A549 (cell line): ENCODE measurements at regions not wholly inside any gene's neighbourhood (a gene's known extent, or its start where the extent isn't known, plus 50 kb on each side); places are given as distances from the start of the nearest gene placed in this dataset.

ENCODE experiments used
- ATAC-seq, 2 experiments: fragments of 200-7000 bp in 1 of 2; fragments of >200 bp in 1 of 2; cut with Nextera tagmentation in 1 of 2; cut with Tn5 transposase in 1 of 2; 3 replicates each; pipeline versions ENCODE4 v1.8.0 to v1.9.1; 2018 to 2020; ENCODE audit warnings: mild to moderate bottlenecking in 1 of 2, moderate library complexity in 1 of 2
- CTCF ChIA-PET: fragments of 300-600 bp; sonication (Branson Sonifier 250); formaldehyde crosslinking; extraction: SDS; loops from one replicate; lab custom pipeline; 2021; ENCODE audit warnings: antibody characterized with exemption, inconsistent platforms; lab: Yijun Ruan, JAX
- POLR2A ChIA-PET: fragments of 350-600 bp; formaldehyde crosslinking; extraction: SDS; loops from one replicate; lab custom pipeline; 2021; ENCODE audit warnings: antibody characterized with exemption, inconsistent platforms; lab: Yijun Ruan, JAX
- DNase-seq, 2 experiments: peaks; one replicate each; pipeline versions ENCODE4 v3.0.0 to v3.0.0-alpha.2; 2011 to 2016; ENCODE audit warnings: low read depth in 1 of 2, low spot score in 1 of 2
- FAIRE-seq: peaks from 2 replicates; lab custom pipeline; 2011; peaks lifted over from hg19 to GRCh38; lab: Jason Lieb, UNC
- H3K27ac ChIP-seq, 2 experiments: fragments of >200 bp; sonication (Bioruptor Twin); formaldehyde crosslinking; 3 replicates each; pipeline ENCODE4 v1.5.1; 2016 to 2017
- H3K4me1 ChIP-seq: fragments of >200 bp; sonication (Bioruptor Twin); formaldehyde crosslinking; 3 replicates; pipeline ENCODE4 v1.6.1; 2016
- H3K4me2 ChIP-seq: fragments of >200 bp; sonication (Bioruptor Twin); formaldehyde crosslinking; 3 replicates; pipeline ENCODE4 v1.6.1; 2016
- H3K4me3 ChIP-seq: fragments of >200 bp; sonication (Bioruptor Twin); formaldehyde crosslinking; 3 replicates; pipeline ENCODE4 v1.5.1; 2016
- H3K9me3 ChIP-seq: fragments of >200 bp; sonication (Bioruptor Twin); formaldehyde crosslinking; 3 replicates; pipeline ENCODE4 v1.6.1; 2016
- CBX2 ChIP-seq: fragments of 200-600 bp; sonication (generic); IDR thresholded peaks from 2 replicates; pipeline ENCODE4 v1.6.1; 2016; ENCODE audit warnings: low read depth, mild to moderate bottlenecking, borderline replicate concordance
- CEBPB ChIP-seq, 2 experiments: fragments of >200 bp in 1 of 2; sonication (Bioruptor Twin) in 1 of 2; formaldehyde crosslinking in 1 of 2; IDR thresholded peaks; 2 replicates each; pipeline ENCODE4 v1.6.1; 2012 to 2016
- CHD2 ChIP-seq: fragments of 150-350 bp; IDR thresholded peaks from 2 replicates; pipeline ENCODE4 v1.6.1; 2014; ENCODE audit warnings: low read length; ENCODE audit not compliant: partially characterized antibody
- CHD4 ChIP-seq: fragments of 200-600 bp; sonication (generic); IDR thresholded peaks from 2 replicates; pipeline ENCODE4 v1.6.1; 2016; ENCODE audit warnings: antibody characterized with exemption, mild to moderate bottlenecking, borderline replicate concordance
- EHF ChIP-seq: fragments of 250-450 bp; sonication (Bioruptor Pico); IDR thresholded peaks from 2 replicates; pipeline ENCODE4 v1.5.0; 2020; ENCODE audit warnings: mild to moderate bottlenecking
- EP300 ChIP-seq, 2 experiments: fragments of >200 bp; sonication (Bioruptor Twin); formaldehyde crosslinking; IDR thresholded peaks; 2 replicates in 1 of 2; 3 replicates in 1 of 2; pipeline ENCODE4 v1.6.1; 2016 to 2017
- HDAC2 ChIP-seq: fragments of 200-600 bp; sonication (generic); IDR thresholded peaks from 2 replicates; pipeline ENCODE4 v1.6.1; 2016
- HOXA7 ChIP-seq: fragments of 250-450 bp; sonication (Bioruptor Pico); IDR thresholded peaks from 2 replicates; pipeline ENCODE4 v1.5.0; 2020; ENCODE audit warnings: mild to moderate bottlenecking, moderate library complexity
- JUNB ChIP-seq: fragments of >200 bp; sonication (Bioruptor Twin); formaldehyde crosslinking; IDR thresholded peaks from 2 replicates; pipeline ENCODE4 v1.6.1; 2016
- KDM1A ChIP-seq: fragments of 200-600 bp; sonication (generic); IDR thresholded peaks from 2 replicates; pipeline ENCODE4 v1.6.1; 2016; ENCODE audit warnings: low read depth, mild to moderate bottlenecking
- KDM5A ChIP-seq: fragments of 200-600 bp; sonication (generic); IDR thresholded peaks from 2 replicates; pipeline ENCODE4 v1.6.1; 2016; ENCODE audit warnings: antibody characterized with exemption, mild to moderate bottlenecking
- MAFK ChIP-seq: fragments of 450-650 bp; IDR thresholded peaks from 2 replicates; pipeline ENCODE4 v1.6.1; 2014; ENCODE audit not compliant: partially characterized antibody
- MAZ ChIP-seq: fragments of 150-350 bp; IDR thresholded peaks from 2 replicates; pipeline ENCODE4 v1.6.1; 2014; ENCODE audit warnings: antibody characterized with exemption, low read depth, low read length, borderline replicate concordance
- MYC ChIP-seq: IDR thresholded peaks from 2 replicates; pipeline ENCODE4 v1.6.1; 2012; ENCODE audit warnings: mild to moderate bottlenecking, inconsistent platforms, low read length, improper control_type of control experiment, borderline replicate concordance
- NPAS2 ChIP-seq: fragments of 250-450 bp; sonication (Bioruptor Pico); IDR thresholded peaks from 2 replicates; pipeline ENCODE4 v1.8.0; 2022; ENCODE audit warnings: mild to moderate bottlenecking, moderate library complexity, borderline replicate concordance
- NR3C1 ChIP-seq: fragments of >200 bp; sonication (Bioruptor Twin); formaldehyde crosslinking; IDR thresholded peaks from 3 replicates; pipeline ENCODE4 v1.6.1; 2017
- POLR2A ChIP-seq: IDR thresholded peaks from 2 replicates; pipeline ENCODE4 v1.6.1; 2012; ENCODE audit warnings: mild to moderate bottlenecking, low read length
- POLR2AphosphoS2 ChIP-seq: conservative IDR thresholded peaks from 2 replicates; pipeline ENCODE4 v1.6.1; 2012; ENCODE audit warnings: low read length, improper control_type of control experiment, inconsistent platforms
- RAD21 ChIP-seq, 2 experiments: fragments of >200 bp in 1 of 2; sonication (Bioruptor Twin) in 1 of 2; formaldehyde crosslinking in 1 of 2; IDR thresholded peaks in 1 of 2; conservative IDR thresholded peaks in 1 of 2; 2 replicates in 1 of 2; 3 replicates in 1 of 2; pipeline ENCODE4 v1.6.1; 2012 to 2018; ENCODE audit warnings: inconsistent platforms in 1 of 2
- RARB ChIP-seq: fragments of 250-450 bp; sonication (Bioruptor Pico); IDR thresholded peaks from 2 replicates; pipeline ENCODE4 v1.8.0; 2021; ENCODE audit warnings: mild to moderate bottlenecking, moderate library complexity
- RFX5 ChIP-seq: fragments of 450-650 bp; IDR thresholded peaks from 2 replicates; pipeline ENCODE4 v1.7.1; 2014; ENCODE audit warnings: antibody characterized with exemption, mild to moderate bottlenecking, moderate library complexity
- RNF2 ChIP-seq: fragments of 200-600 bp; sonication (generic); IDR thresholded peaks from 2 replicates; pipeline ENCODE4 v1.6.1; 2016; ENCODE audit warnings: low read depth, mild to moderate bottlenecking, antibody characterized with exemption, moderate library complexity, borderline replicate concordance
- TFCP2L1 ChIP-seq: fragments of 250-450 bp; sonication (Bioruptor Pico); IDR thresholded peaks from 2 replicates; pipeline ENCODE4 v1.5.0; 2021; ENCODE audit warnings: mild to moderate bottlenecking
- TP53 ChIP-seq: fragments of 250-450 bp; sonication (Bioruptor Pico); IDR thresholded peaks from 2 replicates; pipeline ENCODE4 v1.5.0; 2021; ENCODE audit warnings: mild to moderate bottlenecking, moderate library complexity
- ZFP36 ChIP-seq: fragments of 450-650 bp; IDR thresholded peaks from 2 replicates; pipeline ENCODE4 v1.6.1; 2014; ENCODE audit warnings: borderline replicate concordance; ENCODE audit not compliant: partially characterized antibody
- ZNF302 ChIP-seq: fragments of 250-450 bp; sonication (Bioruptor Pico); IDR thresholded peaks from 2 replicates; pipeline ENCODE4 v1.9.0; 2021; ENCODE audit warnings: inconsistent platforms, mild to moderate bottlenecking, moderate library complexity
- WGBS: methylation state at CpG from one replicate; pipeline ENCODE4 v1.1.6; 2017; ENCODE audit errors: missing lambda C conversion rate; 5-methylcytosine and 5-hydroxymethylcytosine counted together
- TF ChIP-seq, protein P1 (sequence below): fragments of 150-350 bp; IDR thresholded peaks from 2 replicates; pipeline ENCODE4 v1.6.1; 2014; ENCODE audit warnings: low read depth, mild to moderate bottlenecking, low read length
- TF ChIP-seq, protein P2 (sequence below): fragments of 250-450 bp; sonication (Bioruptor Pico); IDR thresholded peaks from 2 replicates; pipeline ENCODE4 v1.5.0; 2020; ENCODE audit warnings: low read depth, mild to moderate bottlenecking, moderate library complexity
- TF ChIP-seq, protein P3 (sequence below): IDR thresholded peaks from 2 replicates; pipeline ENCODE4 v1.6.1; 2012

DNA sequence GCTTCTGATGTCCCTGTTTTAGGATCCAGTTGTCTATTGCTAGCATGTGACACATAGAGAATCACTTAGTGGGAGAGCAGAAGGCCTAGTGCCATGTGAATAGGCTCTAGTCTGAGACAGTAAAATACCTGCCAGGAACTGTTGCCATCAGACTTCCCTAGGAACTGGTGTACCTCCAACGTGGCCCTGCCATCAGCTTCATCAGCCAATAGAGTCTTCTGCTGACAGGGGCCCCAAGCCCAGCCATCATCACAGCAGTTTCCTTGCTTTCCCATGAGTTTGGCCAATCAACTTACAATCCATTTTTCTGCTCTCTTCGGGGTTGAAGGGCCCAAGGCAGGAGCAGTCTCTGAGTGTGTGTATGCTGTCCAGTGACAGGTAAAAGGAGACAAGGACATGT is 128.4 kb upstream of the ADRA1B start:
- no peak for ATAC-seq
- Histone ChIP-seq H3K4me2 (no peak overlapping the region), H3K27ac (peak overlapping the region in 1 of 2 experiments; percentile 16; a peak in 1 of 6 replicates), H3K4me3 (no peak overlapping the region), H3K9me3 (no peaks in the 10 kb centered on the region), H3K4me1 (0 out of 3 replicates have a peak, but pooled peaks cover 3% of the 10 kb centered on the region)
- TF ChIP-seq KDM1A (no peak), RNF2 (no peak), ZNF302 (CRISPR knock-in tag) (no peak), MAZ (no peak), CBX2 (no peak), HOXA7 (CRISPR knock-in tag) (no peak), TFCP2L1 (CRISPR knock-in tag) (no peak), POLR2A (no peak), JUNB (no peak), KDM5A (no peak), CHD4 (no peak)
- TF ChIP-seq, protein P1, sequence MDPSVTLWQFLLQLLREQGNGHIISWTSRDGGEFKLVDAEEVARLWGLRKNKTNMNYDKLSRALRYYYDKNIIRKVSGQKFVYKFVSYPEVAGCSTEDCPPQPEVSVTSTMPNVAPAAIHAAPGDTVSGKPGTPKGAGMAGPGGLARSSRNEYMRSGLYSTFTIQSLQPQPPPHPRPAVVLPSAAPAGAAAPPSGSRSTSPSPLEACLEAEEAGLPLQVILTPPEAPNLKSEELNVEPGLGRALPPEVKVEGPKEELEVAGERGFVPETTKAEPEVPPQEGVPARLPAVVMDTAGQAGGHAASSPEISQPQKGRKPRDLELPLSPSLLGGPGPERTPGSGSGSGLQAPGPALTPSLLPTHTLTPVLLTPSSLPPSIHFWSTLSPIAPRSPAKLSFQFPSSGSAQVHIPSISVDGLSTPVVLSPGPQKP: no peak
- TF ChIP-seq, protein P2, sequence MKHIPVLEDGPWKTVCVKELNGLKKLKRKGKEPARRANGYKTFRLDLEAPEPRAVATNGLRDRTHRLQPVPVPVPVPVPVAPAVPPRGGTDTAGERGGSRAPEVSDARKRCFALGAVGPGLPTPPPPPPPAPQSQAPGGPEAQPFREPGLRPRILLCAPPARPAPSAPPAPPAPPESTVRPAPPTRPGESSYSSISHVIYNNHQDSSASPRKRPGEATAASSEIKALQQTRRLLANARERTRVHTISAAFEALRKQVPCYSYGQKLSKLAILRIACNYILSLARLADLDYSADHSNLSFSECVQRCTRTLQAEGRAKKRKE (CRISPR knock-in tag): no peak
- TF ChIP-seq, protein P3, sequence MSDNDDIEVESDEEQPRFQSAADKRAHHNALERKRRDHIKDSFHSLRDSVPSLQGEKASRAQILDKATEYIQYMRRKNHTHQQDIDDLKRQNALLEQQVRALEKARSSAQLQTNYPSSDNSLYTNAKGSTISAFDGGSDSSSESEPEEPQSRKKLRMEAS: no peak
- POLR2A ChIA-PET: no interaction called here
- FAIRE-seq: no peak
- DNase-seq: no peak
- WGBS: 40% methylated on average over 2 of the region's 2 CpGs
- CTCF ChIA-PET: interaction anchor here (0.8 to 2.2 kb wide), 4 partner anchors 13 to 200 kb away, joined by 3 to 5 read pairs (median 3); no protein-coding TSS in a partner anchor

DNA sequence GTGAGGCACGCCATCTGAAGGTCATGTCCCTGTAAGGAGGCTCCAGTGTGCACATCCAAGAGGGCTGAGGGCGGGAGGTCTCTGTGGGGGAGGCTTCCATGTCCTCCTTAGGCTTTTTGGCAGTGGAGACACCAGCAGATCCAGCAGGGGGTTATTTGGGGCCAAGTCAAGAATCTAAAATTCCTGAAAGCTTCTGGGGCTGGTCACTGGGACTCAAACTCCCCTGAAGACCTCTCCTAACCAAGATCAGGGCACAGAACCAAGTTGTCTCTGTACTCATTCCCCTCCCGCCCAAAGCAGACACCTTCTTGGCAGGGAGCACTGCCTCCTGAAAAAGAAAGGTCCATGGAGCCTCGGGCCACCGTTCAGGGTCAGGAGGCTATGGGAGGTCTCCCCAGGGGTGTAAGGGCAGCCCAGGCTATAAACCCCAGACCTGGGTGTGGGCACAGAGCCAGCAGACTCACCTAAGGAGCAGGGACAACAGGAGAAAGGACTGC is 127.4 kb upstream of the ADRA1B start:
- ATAC-seq: no peak
- no peak for FAIRE-seq
- WGBS: 76% methylated on average over 4 of the region's 5 CpGs
- no peak for DNase-seq
- Histone ChIP-seq H3K4me2 (no peak overlapping the region), H3K4me1 (0 out of 3 replicates have a peak, but pooled peaks cover 3% of the 10 kb centered on the region), H3K9me3 (no peaks in the 10 kb centered on the region), H3K4me3 (no peak overlapping the region), H3K27ac (no peak overlapping the region)
- ChIA-PET CTCF (interaction anchor here (0.7 to 2.2 kb wide), 4 partner anchors 12 to 199 kb away, joined by 3 to 5 read pairs (median 3); no protein-coding TSS in a partner anchor), POLR2A (no interaction called here)
- TF ChIP-seq JUNB (no peak), NPAS2 (no peak), RAD21 (conservative IDR thresholded peaks at IDR 0.05 in 1 of 2, IDR thresholded peaks at IDR 0.05 in 1 of 2) (no peak)

DNA sequence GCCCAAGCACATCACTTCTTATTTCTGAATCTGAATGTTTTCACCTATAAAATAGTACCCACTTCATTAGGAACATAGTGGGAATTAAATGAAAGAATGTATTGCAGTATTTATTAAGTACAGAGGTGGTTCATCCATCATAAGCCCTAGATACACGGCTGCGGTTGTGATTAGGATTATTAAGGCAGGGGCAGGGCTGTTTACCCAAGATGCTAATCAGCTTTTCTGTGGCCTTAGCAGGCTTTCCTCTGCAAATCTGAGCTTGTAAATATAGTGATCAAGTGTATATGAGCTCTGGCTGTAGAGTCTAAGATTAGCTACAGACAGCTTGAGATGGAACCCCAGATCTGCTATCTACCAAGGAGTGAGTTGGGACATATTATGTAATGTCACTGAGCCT is 124.1 kb upstream of the ADRA1B start:
- FAIRE-seq (no peak), DNase-seq (no peak), ATAC-seq (no peak)
- Histone ChIP-seq H3K4me1 (no peaks in the 10 kb centered on the region), H3K9me3 (no peaks in the 10 kb centered on the region), H3K4me2 (no peak overlapping the region), H3K27ac (no peak overlapping the region), H3K4me3 (no peak overlapping the region)
- WGBS: 83% methylated on average over 2 of the region's 2 CpGs
- CTCF ChIA-PET: interaction anchor here (0.7 to 1.8 kb wide), 3 partner anchors 9 to 19 kb away, joined by 3 to 5 read pairs (median 3); no protein-coding TSS in a partner anchor
- POLR2A ChIA-PET: no interaction called here
- no peak for TF ChIP-seq HDAC2
- TF ChIP-seq MYC: no peak
- no peak for TF ChIP-seq EP300 (IDR thresholded peaks at IDR 0.05)
- no peak for TF ChIP-seq RAD21 (conservative IDR thresholded peaks at IDR 0.05 in 1 of 2, IDR thresholded peaks at IDR 0.05 in 1 of 2)
- no peak for TF ChIP-seq TP53
- no peak for TF ChIP-seq RARB (CRISPR knock-in tag)
- no peak for TF ChIP-seq POLR2AphosphoS2
- TF ChIP-seq NR3C1: no peak
- no peak for TF ChIP-seq CHD4
- TF ChIP-seq KDM5A: no peak
- no peak for TF ChIP-seq RFX5
- no peak for TF ChIP-seq CHD2
- no peak for TF ChIP-seq MAFK
- TF ChIP-seq TFCP2L1 (CRISPR knock-in tag): no peak
- TF ChIP-seq CEBPB (IDR thresholded peaks at IDR 0.05): no peak
- no peak for TF ChIP-seq EHF (CRISPR knock-in tag)
- TF ChIP-seq RNF2: no peak
- TF ChIP-seq ZFP36: no peak
